GM12878 (cell line): ENCODE measurements at regions not wholly inside any gene's neighbourhood (a gene's known extent, or its start where the extent isn't known, plus 50 kb on each side); places are given as distances from the start of the nearest gene placed in this dataset.
A peak's percentile ranks its signal among the peaks of the same experiment; 100 is the strongest.

Source experiments
- ATAC-seq: fragments of 200-7000 bp; cut with Tn5 transposase; 3 replicates; pipeline ENCODE4 v1.9.1; 2020; ENCODE audit warnings: mild to moderate bottlenecking, moderate library complexity
- BruUV-seq: library from RNA; stranded (reverse); fragments of 400-500 nt; replicated peaks from 2 replicates; lab custom pipeline; 2021; lab: Mats Ljungman, UMichigan
- CTCF ChIA-PET: fragments of 300-600 bp; sonication (Branson Sonifier 250); formaldehyde crosslinking; extraction: SDS; loops from one replicate; lab custom pipeline; 2021; ENCODE audit warnings: inconsistent platforms; lab: Yijun Ruan, JAX
- POLR2A ChIA-PET: fragments of 350-600 bp; formaldehyde crosslinking; extraction: SDS; loops from one replicate; lab custom pipeline; 2021; ENCODE audit warnings: inconsistent platforms; lab: Charles Lee
- RAD21 ChIA-PET: fragments of 300-600 bp; sonication (Branson Sonifier 250); formaldehyde crosslinking; loops from one replicate; lab custom pipeline; 2023; ENCODE audit warnings: antibody characterized with exemption; ENCODE audit not compliant: unreplicated experiment; lab: Charles Lee
- SMC1A ChIA-PET: fragments of 300-600 bp; sonication (Branson Sonifier 250); formaldehyde crosslinking; loops from one replicate; lab custom pipeline; 2023; ENCODE audit not compliant: unreplicated experiment, uncharacterized antibody; lab: Charles Lee
- DNase-seq: peaks from one replicate; pipeline ENCODE4 v3.0.0-alpha.2; 2011; ENCODE audit warnings: low read depth, low spot score
- FAIRE-seq: peaks from 3 replicates; lab custom pipeline; 2011; peaks lifted over from hg19 to GRCh38; lab: Jason Lieb, UNC
- H2AFZ ChIP-seq: 2 replicates; pipeline ENCODE4 v1.6.0; 2011; ENCODE audit warnings: low read depth, low read length, control low read depth; ENCODE audit not compliant: control insufficient read depth
- H3K27ac ChIP-seq: 2 replicates; pipeline ENCODE4 v1.5.1; 2011; ENCODE audit warnings: control low read depth; ENCODE audit not compliant: control insufficient read depth, insufficient read depth
- H3K27me3 ChIP-seq, 2 experiments: replicated peaks in 1 of 2; 2 replicates each; pipeline versions ENCODE4 v1.6.0 to v1.6.1; 2011; ENCODE audit warnings: low read length in 1 of 2; ENCODE audit not compliant: control insufficient read depth in 2 of 2, insufficient read depth in 2 of 2
- H3K36me3 ChIP-seq, 2 experiments: 2 replicates each; pipeline ENCODE4 v1.5.1; 2011; ENCODE audit warnings: low read length in 1 of 2; ENCODE audit not compliant: control insufficient read depth in 2 of 2, insufficient read depth in 2 of 2
- H3K4me1 ChIP-seq: 2 replicates; pipeline ENCODE4 v1.6.1; 2011; ENCODE audit warnings: mild to moderate bottlenecking, low read length, moderate library complexity, mixed read lengths; ENCODE audit not compliant: control insufficient read depth, insufficient read depth
- H3K4me2 ChIP-seq: 2 replicates; pipeline ENCODE4 v1.6.0; 2011; ENCODE audit warnings: control low read depth; ENCODE audit not compliant: control insufficient read depth, insufficient read depth
- H3K4me3 ChIP-seq: fragments of 200-600 bp; sonication (generic); 2 replicates; pipeline ENCODE4 v1.5.1; 2016
- H3K79me2 ChIP-seq: 2 replicates; pipeline ENCODE4 v1.6.0; 2011; ENCODE audit warnings: low read length; ENCODE audit not compliant: control insufficient read depth, insufficient read depth
- H3K9ac ChIP-seq: 2 replicates; pipeline ENCODE4 v1.8.0; 2011; ENCODE audit warnings: low read length, control low read depth, mixed read lengths; ENCODE audit not compliant: control insufficient read depth, insufficient read depth
- H3K9me3 ChIP-seq: replicated peaks from 3 replicates; pipeline ENCODE4 v1.5.1; 2011; ENCODE audit warnings: mild to moderate bottlenecking, low read length; ENCODE audit not compliant: control insufficient read depth, insufficient read depth
- H4K20me1 ChIP-seq: 2 replicates; pipeline ENCODE4 v1.6.0; 2011; ENCODE audit not compliant: control insufficient read depth, insufficient read depth
- CBFB ChIP-seq: IDR thresholded peaks from 2 replicates; pipeline ENCODE4 v1.6.1; 2016; ENCODE audit warnings: antibody characterized with exemption, low read depth
- CREB1 ChIP-seq: IDR thresholded peaks from 2 replicates; pipeline ENCODE4 v1.6.1; 2012; ENCODE audit warnings: low read depth, mild to moderate bottlenecking, inconsistent platforms
- EGR1 ChIP-seq, 2 experiments: IDR thresholded peaks; 1 replicate in 1 of 2; 2 replicates in 1 of 2; pipeline ENCODE4 v1.6.1; 2011 to 2012; ENCODE audit warnings: low read depth in 2 of 2, low read length in 2 of 2, borderline replicate concordance in 1 of 2, mild to moderate bottlenecking in 1 of 2, moderate library complexity in 1 of 2
- GABPA ChIP-seq: IDR thresholded peaks from 2 replicates; pipeline ENCODE4 v1.6.1; 2014; ENCODE audit warnings: antibody characterized with exemption, low read depth, mild to moderate bottlenecking, inconsistent platforms
- MTA2 ChIP-seq: fragments of 450-650 bp; IDR thresholded peaks from 2 replicates; pipeline ENCODE4 v1.6.1; 2016; ENCODE audit warnings: low read depth, mild to moderate bottlenecking, moderate library complexity
- MYC ChIP-seq: IDR thresholded peaks from 2 replicates; pipeline ENCODE4 v1.6.1; 2011; ENCODE audit warnings: mild to moderate bottlenecking, low read length, moderate library complexity, inconsistent platforms; ENCODE audit not compliant: insufficient read depth, insufficient replicate concordance, insufficient read length, severe bottlenecking
- NFYB ChIP-seq: IDR thresholded peaks from 2 replicates; pipeline ENCODE4 v1.6.1; 2011; ENCODE audit warnings: low read depth, mild to moderate bottlenecking, low read length, improper control_type of control experiment, moderate library complexity; ENCODE audit not compliant: insufficient read depth
- POLR2AphosphoS2 ChIP-seq: IDR thresholded peaks from 2 replicates; pipeline ENCODE4 v1.6.1; 2011; ENCODE audit warnings: low read depth, mild to moderate bottlenecking, low read length, improper control_type of control experiment, moderate library complexity
- POLR2AphosphoS5 ChIP-seq: IDR thresholded peaks from 2 replicates; pipeline ENCODE4 v1.6.1; 2011; ENCODE audit warnings: mild to moderate bottlenecking, low read length, inconsistent platforms
- POU2F2 ChIP-seq: IDR thresholded peaks from 3 replicates; pipeline ENCODE4 v1.6.1; 2011; ENCODE audit warnings: low read depth, mild to moderate bottlenecking, low read length, borderline replicate concordance
- RAD51 ChIP-seq: fragments of 450-650 bp; IDR thresholded peaks from 2 replicates; pipeline ENCODE4 v1.6.1; 2016; ENCODE audit warnings: moderate library complexity, mild to moderate bottlenecking, inconsistent platforms
- TBL1XR1 ChIP-seq: IDR thresholded peaks from 2 replicates; pipeline ENCODE4 v1.6.1; 2012; ENCODE audit warnings: low read depth, low read length, improper control_type of control experiment
- TCF3 ChIP-seq: IDR thresholded peaks from 2 replicates; pipeline ENCODE4 v1.6.1; 2012; ENCODE audit warnings: low read depth, mild to moderate bottlenecking, low read length, borderline replicate concordance; ENCODE audit not compliant: insufficient read depth
- ZNF24 ChIP-seq: fragments of 450-650 bp; IDR thresholded peaks from 2 replicates; pipeline ENCODE4 v1.6.1; 2017; ENCODE audit warnings: antibody characterized with exemption, mild to moderate bottlenecking
- WGBS: methylation state at CpG from one replicate; pipeline ENCODE4 v1.1.6; 2016; ENCODE audit warnings: low lambda C conversion rate; ENCODE audit not compliant: insufficient replicate concordance, insufficient coverage; ENCODE audit errors: missing lambda C conversion rate; 5-methylcytosine and 5-hydroxymethylcytosine counted together
- in situ Hi-C: fragments of 300-500 bp; cut with MboI; formaldehyde crosslinking; loops from 9 replicates; pipeline ENCODE4 v1.14.3; 2018; ENCODE audit warnings: mixed read lengths
- intact Hi-C: fragments of 100-400 bp; cut with micrococcal nuclease; formaldehyde crosslinking; loops from one replicate; pipeline ENCODE4 v1.14.2; 2022; ENCODE audit not compliant: unreplicated experiment
- TF ChIP-seq, protein P1 (sequence below): fragments of 450-650 bp; IDR thresholded peaks from 2 replicates; pipeline ENCODE4 v1.6.1; 2017; ENCODE audit warnings: antibody characterized with exemption, mild to moderate bottlenecking, moderate library complexity
- TF ChIP-seq, protein P2 (sequence below): fragments of 450-650 bp; conservative IDR thresholded peaks from 2 replicates; pipeline ENCODE4 v1.6.1; 2017; ENCODE audit warnings: mild to moderate bottlenecking, moderate library complexity
- TF ChIP-seq, protein P3 (sequence below): IDR thresholded peaks from 2 replicates; pipeline ENCODE4 v1.6.1; 2011; ENCODE audit warnings: low read depth, low read length, improper control_type of control experiment, borderline replicate concordance

DNA sequence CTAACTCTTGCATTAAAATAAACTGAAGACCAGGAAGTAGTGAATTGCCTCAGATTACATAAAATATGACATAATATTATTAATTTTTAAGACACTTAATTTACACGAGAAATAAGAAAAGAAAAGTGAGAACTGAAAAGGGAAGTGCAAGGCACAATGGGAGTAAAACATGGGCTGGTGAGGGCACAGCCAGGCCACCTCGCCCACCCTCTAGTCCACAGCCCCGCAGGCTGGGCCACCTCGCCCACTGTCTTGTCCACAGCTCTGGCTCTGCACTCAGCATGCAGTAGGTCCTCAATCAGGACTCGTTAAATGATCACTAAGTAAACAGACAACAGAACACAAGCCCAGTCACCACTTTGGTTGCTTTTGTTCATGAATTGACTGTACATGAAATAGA, 67.8 kb upstream of the ARHGEF7 start (continued):
- TF ChIP-seq TBL1XR1 (no peak), POU2F2 (no peak), CREB1 (no peak), POLR2AphosphoS5 (no peak), RAD51 (no peak), GABPA (no peak)
- TF ChIP-seq, protein P1, sequence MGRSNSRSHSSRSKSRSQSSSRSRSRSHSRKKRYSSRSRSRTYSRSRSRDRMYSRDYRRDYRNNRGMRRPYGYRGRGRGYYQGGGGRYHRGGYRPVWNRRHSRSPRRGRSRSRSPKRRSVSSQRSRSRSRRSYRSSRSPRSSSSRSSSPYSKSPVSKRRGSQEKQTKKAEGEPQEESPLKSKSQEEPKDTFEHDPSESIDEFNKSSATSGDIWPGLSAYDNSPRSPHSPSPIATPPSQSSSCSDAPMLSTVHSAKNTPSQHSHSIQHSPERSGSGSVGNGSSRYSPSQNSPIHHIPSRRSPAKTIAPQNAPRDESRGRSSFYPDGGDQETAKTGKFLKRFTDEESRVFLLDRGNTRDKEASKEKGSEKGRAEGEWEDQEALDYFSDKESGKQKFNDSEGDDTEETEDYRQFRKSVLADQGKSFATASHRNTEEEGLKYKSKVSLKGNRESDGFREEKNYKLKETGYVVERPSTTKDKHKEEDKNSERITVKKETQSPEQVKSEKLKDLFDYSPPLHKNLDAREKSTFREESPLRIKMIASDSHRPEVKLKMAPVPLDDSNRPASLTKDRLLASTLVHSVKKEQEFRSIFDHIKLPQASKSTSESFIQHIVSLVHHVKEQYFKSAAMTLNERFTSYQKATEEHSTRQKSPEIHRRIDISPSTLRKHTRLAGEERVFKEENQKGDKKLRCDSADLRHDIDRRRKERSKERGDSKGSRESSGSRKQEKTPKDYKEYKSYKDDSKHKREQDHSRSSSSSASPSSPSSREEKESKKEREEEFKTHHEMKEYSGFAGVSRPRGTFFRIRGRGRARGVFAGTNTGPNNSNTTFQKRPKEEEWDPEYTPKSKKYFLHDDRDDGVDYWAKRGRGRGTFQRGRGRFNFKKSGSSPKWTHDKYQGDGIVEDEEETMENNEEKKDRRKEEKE, result no peak

DNA sequence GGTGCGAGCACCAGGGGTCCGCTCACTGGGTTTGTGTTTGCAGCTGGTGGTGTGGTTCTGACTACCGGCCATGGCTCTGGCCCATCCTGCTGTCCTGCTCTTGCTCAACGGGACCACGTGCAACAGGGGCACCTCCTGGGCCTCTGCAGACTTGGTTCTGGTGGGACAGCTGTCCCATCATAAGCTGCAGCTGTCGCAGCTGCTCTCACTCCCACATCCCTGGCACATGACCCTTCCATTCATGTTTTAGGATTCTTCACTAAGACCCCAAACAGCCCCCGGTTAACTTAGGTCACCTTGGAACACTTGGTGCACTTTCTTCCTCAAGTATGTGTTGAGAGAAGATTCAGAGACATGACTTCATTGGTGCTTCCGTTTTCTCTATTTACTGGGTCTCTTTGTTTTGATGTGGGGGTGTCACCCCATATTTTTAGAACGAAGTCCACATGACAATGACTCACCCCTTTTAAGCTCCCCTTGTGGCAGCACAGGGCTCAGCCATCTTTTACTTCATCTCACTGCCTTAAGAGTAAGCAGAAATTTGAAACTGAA, 68.4 kb upstream of the ARHGEF7 start:
- Histone ChIP-seq H4K20me1 (no peaks in the 10 kb centered on the region), H3K4me1 (peaks cover 12% of the 10 kb centered on the region), H3K4me2 (peak overlapping the region; percentile 53), H3K79me2 (no peaks in the 10 kb centered on the region), H3K9ac (no peak overlapping the region), H3K36me3 (no peaks in the 10 kb centered on the region), H2AFZ (peak overlapping the region; percentile 21), H3K27ac (no peak overlapping the region), H3K9me3 (no peaks in the 10 kb centered on the region), H3K27me3 (no peaks in the 10 kb centered on the region), H3K4me3 (no peak overlapping the region)
- DNase-seq, result peak; percentile 36
- WGBS, result 69% methylated on average over 9 of the region's 9 CpGs
- CTCF ChIA-PET, result interaction anchor here (0.7 to 5.0 kb wide), 7 partner anchors 11 to 284 kb away, joined by 3 to 33 read pairs (median 6); partner anchors contain the start of gene ANKRD10
- peak; percentile 85 for ATAC-seq
- FAIRE-seq, result no peak
- BruUV-seq, result no TSS peak
- POLR2A ChIA-PET, result interaction anchor here (1.7 to 2.7 kb wide), 2 partner anchors 131 to 133 kb away, joined by 4 to 9 read pairs; partner anchors contain the start of gene ANKRD10
- in situ Hi-C loops, result loop anchor here (5.0 to 10.0 kb wide), 2 partner anchors 124 to 452 kb away; no protein-coding TSS in a partner anchor
- intact Hi-C loops, result loop anchor here (1.0 to 10.0 kb wide), 3 partner anchors 131 to 572 kb away; partner anchors contain the start of gene ANKRD10
- SMC1A ChIA-PET, result interaction anchor here (0.7 to 5.5 kb wide), 6 partner anchors 11 to 133 kb away, joined by 3 to 28 read pairs (median 5); partner anchors contain the start of gene ANKRD10
- RAD21 ChIA-PET, result interaction anchor here (1.1 to 6.1 kb wide), 5 partner anchors 21 to 453 kb away, joined by 3 to 40 read pairs (median 9); partner anchors contain the start of gene ANKRD10
- TF ChIP-seq EGR1 (IDR thresholded peaks at IDR 0.05; ENCODE audit: borderline replicate concordance in 1 of 2, low read depth in 2 of 2, low read length in 2 of 2) (peak in 1 of 2 experiments; percentile 45; a peak in 1 of 3 replicates), POLR2AphosphoS2 (no peak), MTA2 (no peak; the same call in 1 of the 2 replicates), MYC (no peak), CBFB (no peak), TCF3 (no peak), NFYB (no peak), ZNF24 (no peak)
- TF ChIP-seq, protein P2, sequence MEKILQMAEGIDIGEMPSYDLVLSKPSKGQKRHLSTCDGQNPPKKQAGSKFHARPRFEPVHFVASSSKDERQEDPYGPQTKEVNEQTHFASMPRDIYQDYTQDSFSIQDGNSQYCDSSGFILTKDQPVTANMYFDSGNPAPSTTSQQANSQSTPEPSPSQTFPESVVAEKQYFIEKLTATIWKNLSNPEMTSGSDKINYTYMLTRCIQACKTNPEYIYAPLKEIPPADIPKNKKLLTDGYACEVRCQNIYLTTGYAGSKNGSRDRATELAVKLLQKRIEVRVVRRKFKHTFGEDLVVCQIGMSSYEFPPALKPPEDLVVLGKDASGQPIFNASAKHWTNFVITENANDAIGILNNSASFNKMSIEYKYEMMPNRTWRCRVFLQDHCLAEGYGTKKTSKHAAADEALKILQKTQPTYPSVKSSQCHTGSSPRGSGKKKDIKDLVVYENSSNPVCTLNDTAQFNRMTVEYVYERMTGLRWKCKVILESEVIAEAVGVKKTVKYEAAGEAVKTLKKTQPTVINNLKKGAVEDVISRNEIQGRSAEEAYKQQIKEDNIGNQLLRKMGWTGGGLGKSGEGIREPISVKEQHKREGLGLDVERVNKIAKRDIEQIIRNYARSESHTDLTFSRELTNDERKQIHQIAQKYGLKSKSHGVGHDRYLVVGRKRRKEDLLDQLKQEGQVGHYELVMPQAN, result no peak
- TF ChIP-seq, protein P3, sequence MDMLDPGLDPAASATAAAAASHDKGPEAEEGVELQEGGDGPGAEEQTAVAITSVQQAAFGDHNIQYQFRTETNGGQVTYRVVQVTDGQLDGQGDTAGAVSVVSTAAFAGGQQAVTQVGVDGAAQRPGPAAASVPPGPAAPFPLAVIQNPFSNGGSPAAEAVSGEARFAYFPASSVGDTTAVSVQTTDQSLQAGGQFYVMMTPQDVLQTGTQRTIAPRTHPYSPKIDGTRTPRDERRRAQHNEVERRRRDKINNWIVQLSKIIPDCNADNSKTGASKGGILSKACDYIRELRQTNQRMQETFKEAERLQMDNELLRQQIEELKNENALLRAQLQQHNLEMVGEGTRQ, result no peak
